ENCODE measurements at regions not wholly inside any gene's neighbourhood (a gene's known extent, or its start where the extent isn't known, plus 50 kb on each side); places are given as distances from the start of the nearest gene placed in this dataset.
"Not testable (repeated sequence)": the region's sequence is repeated elsewhere in the genome, so short reads cannot be mapped to it uniquely, and the experiment has no call there.

DNA sequence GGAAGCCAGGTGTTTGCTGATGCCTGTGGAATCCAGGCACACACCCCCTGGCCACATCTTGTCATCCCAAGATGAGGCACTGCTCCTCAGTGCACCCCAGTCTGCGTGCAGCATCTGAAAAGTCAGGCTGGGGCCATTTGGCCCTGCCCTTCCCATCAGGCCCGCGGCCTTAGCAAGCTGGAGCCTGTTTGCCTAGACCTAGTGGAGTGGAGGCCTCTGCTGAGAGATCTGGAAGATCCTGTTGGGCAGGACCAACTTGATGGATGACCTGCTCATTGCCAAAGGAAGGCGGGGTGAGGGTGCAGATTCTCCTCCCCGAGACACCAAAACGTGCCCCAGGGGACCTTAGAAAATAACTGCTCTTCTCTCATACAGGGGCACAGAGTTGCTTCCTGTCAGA lies 220.2 kb downstream of the SHQ1 start:
- no peak for DNase-seq (ENCODE audit: low read depth in 2 of 2)

DNA sequence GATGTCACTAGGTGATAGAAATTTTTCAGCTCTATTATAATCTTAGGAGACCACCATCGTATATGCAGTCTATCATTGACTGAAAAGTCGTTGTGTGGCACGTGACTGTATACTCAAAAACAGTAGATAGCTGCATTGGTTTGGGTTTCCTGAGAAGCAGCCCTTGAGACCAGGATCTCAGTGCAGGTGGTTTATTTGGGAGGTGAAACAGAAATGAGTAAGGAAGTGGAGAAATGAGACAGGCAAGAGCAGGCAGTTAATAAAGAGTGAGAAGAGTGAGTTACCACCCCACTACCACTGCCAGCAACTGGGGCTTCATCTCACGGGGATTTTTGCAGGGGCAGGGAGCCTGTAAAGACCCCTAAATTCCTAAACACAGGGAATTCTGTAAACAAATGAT lies 221.0 kb downstream of the SHQ1 start:
- DNase-seq (ENCODE audit: low read depth in 2 of 2) = no peak

DNA sequence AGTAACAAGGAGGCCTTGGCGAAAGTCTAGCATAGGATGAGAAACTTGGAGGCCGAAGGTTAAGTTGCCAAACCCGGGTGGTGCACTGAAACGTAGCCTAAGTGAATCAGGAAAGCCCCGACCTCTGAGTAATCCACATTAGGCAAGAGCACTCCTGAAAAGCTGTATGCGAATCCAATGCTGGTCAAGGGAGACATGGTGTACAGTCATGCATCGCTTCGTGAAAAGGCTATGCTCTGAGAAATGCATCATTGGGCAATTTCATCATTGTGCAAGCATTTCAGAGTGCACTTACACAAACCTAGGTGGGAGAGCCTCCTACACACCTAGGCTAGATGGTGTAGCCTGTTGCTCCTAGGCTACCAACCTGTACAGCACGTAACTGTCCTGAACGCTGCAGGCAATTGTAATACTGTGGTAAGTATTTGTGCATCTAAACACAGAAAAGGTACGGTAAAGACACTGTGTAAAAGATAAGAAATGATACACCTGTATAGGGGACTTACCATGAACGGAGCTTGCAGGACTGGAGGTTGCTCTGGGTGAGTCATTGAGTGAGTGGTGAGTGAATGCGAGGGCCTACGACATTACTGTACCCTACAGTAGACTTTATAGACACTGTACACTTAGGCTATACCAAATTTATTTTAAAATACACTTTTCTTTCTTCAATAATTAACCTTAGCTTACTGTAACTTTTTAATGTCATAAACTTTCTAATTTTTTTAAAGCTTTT lies 222.5 kb downstream of the SHQ1 start:
- no peak for DNase-seq (ENCODE audit: low read depth in 2 of 2)

DNA sequence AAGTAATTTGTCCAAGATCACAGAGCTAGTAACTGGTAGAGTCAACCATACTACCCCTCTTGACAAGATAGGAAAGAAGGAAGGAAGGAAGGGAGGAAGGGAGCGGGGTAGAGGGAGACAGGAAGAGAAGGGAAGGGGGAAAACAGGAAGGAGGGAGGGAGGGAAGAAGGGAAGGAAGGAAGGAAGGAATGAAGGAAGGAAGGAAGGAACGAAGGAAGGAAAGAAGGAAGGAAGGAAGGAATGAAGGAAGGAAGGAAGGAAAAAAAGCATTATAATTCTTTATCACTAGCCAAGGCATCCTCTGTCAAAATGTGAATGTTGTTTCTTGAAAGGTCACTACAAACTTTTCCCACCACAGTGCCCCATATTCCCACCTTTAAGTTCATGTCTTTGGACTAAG lies 223.6 kb downstream of the SHQ1 start:
- DNase-seq (ENCODE audit: low read depth in 2 of 2) = no peak

DNA sequence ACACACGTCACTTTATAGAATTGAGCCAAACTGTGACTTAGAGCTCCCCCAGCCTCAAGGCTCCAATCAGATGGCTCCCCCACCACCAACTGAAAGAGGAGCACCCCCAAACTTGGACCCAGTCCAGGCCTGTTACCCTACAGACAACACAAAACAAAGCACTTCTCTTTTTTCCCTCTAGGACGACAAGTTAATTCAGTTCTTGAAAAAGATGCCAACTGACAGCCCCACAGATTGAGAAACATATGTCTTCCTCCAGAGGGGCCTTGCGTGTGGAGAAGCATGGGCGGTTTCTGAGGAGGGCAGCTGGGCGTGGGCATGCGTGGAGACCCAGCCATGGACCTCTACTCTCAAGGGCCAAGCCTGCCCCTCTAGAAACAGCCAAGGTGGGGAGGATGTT lies 229.5 kb downstream of the SHQ1 start:
- DNase-seq (ENCODE audit: low read depth in 2 of 2) = no peak

DNA sequence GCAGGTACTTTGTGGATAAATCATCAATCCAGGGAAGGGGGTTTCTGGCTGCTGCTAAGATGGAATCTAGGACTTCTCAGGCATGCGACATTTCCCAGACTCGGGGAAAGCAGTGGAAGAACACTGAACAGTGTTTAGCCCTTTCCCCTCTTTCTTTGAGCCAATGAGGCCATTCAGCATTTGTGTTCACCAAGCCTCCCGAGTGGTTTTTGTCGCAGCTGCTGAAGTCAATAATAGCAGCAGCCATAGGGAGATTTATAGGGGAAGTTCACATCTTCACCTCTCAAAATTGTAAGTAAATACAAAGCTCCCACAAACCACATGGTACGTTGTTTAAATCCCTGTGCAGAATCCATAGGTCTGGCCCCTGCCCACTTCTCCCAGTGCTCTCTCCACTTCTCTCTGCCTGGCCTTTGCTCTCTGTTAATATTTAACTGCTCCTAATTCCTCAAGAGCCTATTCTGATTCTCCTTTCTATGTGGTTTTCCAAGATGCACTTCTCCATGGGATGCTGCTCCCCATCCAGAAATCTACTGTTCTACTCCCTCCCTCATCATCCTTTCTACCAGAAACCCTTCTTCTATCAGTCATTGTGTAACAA lies 230.7 kb downstream of the SHQ1 start:
- no peak for DNase-seq (ENCODE audit: low read depth in 2 of 2)

DNA sequence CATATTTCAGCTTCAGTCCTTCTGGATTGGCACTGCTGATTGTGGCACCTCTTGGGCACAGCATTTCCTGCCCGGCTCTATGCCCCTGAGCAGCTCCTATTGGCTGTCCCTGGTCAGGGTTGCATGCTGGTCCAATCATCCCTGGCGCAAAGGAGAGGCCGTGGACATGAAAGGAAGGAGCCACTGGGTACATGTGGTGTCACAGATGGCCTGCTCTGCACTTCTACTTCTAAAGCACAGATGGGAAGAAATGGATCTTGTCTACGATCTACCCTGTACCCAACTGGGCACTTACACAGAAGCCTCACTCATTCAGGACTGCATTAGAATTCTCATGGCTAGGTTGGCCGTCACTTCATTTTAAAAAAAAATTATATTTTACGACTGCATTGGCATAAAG lies 232.5 kb downstream of the SHQ1 start:
- no peak for DNase-seq (ENCODE audit: low read depth in 2 of 2)

DNA sequence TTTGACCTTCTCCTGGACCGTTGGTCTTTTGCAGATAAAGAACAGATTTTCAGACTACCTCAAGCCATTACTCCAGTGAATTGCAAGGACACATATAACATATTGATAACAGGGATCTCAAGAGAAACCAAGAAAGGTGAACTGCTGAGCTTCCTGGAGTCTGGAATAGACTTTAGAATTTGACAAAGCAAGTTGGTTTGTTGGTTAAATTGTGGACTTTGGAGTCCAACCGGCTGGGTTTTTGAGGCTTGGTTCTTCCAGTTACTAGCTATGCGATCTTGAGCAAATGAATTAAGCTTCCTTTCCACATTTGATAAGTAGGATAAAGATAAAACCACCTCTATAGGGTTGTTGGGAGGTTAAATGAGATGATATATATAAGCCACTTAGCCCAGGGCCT lies 233.1 kb downstream of the SHQ1 start:
- no peak for DNase-seq (ENCODE audit: low read depth in 2 of 2)

DNA sequence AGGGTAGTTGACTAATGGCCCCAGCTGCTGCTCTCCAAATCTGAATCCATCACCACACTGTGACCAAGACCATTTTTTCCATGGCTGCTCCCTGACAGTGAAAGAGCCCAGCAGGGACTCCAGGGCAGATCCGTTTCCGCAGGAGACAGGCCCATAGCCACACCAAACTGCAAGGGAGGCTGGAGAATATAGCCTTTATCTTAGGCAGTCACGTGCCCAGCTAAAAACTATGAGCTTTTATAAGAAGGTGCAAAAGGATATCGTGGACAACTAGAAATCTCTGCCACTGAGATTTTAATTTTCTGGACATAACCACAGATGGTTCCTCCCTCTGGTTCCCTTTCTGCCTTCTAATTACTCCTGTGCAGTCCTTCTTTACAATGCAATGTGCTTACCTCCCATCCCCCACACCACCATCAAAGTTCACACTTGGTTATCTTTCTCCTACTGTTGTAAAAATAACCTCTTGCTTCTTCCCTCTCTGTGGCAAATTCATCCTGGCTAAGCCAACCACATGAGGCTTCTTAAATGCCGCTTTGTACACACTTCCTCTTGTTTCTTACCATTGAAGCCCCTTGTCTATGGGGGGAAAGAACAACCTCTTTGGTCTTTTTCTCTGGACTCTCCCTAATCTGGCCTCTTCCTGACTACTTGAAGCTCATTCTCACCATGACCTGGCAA lies 233.7 kb downstream of the SHQ1 start:
- DNase-seq (ENCODE audit: low read depth in 2 of 2) = no peak

DNA sequence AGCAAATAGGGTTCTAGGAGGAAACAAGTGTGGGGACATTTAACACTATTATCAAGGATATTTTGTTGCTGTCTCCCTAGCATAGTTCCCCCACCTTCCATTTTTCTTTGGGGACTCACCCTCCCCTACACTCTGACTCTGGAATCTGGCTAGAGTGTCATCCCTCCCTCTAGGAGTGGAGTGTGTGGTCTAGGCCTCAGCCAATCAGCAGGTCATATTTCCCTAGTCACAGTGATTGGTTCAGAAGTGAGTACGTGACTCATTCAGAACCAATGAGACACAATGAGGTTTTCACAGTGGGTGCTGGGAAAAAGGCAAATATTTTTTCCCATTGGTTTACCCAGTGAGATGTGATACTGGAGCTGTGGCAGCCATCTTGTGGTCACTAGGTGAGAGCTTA lies 234.4 kb downstream of the SHQ1 start:
- no peak for DNase-seq (ENCODE audit: low read depth in 2 of 2)

DNA sequence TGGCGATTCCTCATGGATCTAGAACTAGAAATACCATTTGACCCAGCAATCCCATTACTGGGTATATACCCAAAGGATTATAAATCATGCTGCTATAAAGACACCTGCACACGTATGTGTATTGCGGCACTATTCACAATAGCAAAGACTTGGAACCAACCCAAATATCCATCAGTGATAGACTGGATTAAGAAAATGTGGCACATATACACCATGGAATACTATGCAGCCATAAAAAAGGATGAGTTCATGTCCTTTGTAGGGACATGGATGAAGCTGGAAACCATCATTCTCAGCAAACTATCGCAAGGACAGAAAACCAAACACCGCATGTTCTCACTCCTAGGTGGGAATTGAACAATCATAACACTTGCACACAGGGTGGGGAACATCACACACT lies 239.1 kb downstream of the SHQ1 start:
- DNase-seq (ENCODE audit: low read depth in 2 of 2) = not testable (repeated sequence)

DNA sequence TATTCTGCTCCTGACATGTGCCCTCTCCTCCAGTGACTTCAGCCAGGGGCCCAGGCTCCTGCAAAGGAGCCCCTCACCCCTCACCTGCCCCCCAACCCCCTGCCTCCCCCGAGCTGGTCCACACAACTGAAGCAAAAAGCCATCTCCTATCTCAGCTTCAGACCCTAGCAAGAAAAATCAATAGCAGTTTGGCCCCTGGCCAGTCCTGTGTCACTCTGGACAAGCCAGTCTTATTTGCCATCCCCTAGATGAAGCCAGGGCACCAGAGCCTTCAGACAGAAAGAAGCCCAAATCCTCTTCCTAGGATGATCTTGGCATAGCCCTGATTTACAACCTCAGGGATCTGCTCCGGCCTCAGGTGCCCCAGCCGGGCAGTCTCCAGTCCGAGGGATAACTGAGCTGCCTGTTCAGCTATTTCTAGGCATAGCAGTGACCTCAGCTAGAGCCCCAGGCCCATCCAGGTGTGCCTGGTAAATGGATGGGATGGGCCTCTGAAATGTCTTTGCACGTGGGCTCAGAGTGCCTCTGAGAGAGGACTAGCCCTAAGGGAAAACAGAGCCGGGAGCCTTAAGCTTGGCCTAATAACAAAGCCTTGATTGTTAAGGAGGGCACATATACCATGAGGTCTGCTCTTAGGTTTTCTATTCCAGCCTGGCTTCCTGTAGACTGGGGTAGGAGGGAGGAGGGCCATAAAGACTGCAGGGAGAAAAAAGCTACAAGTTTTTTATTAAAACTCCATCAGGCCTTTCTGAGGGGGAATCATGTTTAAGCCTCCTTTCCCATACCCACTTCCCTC lies 242.0 kb downstream of the SHQ1 start:
- DNase-seq (ENCODE audit: low read depth in 2 of 2) = no peak

DNA sequence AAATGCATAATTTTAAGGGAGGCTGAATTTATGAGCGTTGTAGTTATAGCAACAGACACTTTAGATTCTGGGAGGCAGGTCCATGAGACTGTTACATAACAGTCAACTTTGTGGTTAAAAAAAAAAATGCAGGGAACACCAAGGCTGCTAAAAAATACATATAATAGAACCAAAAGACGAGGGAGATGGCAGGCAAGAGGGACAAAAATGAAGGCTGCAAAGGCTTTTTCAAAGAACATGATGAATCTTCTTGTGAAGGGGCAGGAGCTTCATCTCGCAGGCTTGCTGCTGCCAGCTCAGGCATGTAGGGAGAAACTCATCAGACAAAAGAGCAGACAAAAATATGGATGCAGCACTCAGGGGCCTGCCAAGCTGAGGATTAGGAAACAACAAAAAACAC lies 243.9 kb downstream of the SHQ1 start:
- DNase-seq (ENCODE audit: low read depth in 2 of 2) = no peak

DNA sequence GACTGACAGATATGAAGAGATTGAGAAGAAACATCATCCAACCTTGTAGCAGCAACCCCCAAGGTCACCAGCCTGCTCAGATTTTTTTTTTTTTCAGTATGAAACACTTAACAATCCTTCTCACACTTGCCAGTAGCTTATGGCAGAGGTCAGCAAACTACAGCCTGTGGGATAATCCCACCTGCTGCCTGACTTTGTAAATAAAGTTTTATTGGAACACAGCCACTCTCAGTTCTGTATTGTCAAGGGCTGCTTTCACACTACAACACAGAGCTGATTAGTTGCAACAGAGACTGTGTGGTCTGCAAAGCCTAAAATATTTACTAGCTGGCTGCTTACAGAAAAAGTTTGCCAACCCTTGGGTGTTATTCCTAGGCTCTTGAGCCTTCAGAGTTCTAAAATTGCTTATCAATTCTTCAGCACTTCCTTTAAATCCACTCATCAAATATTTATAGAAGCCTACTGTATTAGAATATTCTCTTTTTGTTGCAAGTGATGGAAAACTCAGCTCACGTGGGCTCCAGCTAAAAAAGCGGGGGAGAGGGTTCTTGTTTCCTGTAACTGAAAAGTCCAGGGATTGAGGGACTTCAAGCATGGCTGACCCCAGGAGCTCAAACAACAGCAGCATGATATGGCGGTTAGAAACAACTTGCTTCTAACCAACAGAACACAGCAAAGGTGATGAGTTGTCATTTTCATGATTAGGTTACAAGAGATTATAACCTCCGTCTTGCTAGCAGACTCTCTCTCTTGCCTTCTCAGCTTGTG lies 246.1 kb downstream of the SHQ1 start:
- DNase-seq (ENCODE audit: low read depth in 2 of 2) = no peak

DNA sequence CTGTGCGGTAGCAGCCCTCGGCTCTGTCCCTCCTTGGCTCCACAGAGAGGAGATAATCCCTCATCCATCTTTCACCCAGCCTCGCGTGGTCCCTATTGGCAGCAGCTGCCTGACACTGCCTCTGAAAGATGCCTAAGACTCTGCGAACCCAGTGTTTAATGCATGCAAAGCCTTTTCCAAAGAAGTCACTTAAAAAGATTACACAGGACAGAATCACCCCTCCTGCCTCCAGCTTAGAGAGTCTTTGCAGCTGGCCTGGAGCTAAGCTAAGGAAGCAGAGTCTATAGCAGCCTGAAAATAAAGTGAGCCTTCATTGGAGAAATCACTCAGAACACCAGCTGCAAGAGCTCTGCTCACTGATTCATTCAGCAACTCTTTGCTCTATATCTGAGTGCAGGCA lies 247.2 kb downstream of the SHQ1 start:
- no peak for DNase-seq (ENCODE audit: low read depth in 2 of 2)

DNA sequence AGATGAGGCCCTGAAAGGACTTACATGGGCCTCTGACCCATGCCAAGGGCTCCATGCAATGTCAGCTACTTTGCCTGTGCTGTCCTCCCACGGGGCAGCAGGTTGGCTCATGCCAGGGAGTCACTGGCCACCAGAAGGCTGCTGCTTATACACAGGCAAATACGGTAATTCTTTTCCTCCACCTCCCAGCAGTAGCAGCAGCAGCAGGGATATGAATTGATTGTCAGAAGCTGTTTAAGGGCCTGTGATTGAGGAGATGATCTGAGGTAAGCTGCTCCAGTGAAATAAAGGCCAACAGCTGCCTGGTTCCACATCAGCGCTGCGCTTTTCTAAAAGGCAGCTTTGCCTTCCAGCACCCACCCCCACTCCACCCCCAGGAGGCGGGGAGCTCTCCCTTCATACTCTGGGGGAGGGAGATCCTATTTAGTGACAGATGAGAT lies 250.5 kb downstream of the SHQ1 start:
- no peak for DNase-seq (ENCODE audit: low read depth in 2 of 2)

DNA sequence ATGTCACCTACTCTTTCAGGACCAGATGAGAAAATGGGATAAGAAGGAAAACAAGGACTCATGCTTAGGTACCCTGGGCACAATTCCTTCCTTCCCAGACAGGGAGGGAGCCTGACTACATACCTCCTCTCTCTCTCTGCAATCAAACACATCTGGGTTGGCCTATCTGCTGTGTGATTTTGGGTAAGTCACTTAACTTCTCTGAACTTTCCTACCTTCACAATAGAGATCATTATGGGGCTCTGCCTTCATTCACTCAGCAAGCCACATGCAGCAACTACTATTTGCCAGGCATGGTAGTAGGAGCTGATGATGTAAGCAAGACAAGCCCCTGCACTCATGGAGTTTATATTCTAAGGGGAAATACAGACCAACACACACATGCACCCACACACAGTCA lies 251.2 kb downstream of the SHQ1 start:
- DNase-seq (ENCODE audit: low read depth in 2 of 2) = no peak

DNA sequence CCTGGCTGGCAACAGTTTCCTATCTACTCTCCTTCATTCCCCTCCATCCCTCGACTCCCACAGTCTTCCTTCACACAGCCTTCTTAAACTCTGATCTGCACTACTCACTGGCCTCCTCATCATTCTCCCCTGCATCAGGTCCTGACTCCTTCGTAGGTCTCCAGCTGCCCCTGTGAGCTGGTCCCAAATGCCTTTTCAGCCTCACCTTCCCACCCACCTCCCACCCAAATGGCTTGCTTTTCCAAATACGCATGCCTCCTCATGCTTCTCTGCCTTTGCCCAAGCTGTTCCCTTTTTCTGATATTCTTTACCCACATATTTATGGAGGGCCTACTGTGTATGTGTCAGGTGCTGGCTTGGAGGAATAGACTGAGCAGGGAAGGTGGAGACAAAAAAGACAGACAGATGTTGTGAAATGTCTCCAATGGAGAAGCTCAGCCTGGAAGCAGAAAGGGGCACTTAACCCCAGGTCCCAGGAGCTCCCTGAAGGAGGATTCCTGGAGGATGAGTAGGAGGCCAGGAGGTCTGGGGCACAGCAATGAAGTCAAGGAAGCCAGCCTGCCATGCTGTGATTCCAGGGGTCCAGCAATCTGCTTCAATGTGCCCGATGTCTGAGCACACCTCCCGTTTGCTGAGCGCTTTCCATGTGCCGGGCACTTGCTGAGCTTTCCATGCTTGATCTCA lies 252.2 kb downstream of the SHQ1 start:
- DNase-seq (ENCODE audit: low read depth in 2 of 2) = no peak

DNA sequence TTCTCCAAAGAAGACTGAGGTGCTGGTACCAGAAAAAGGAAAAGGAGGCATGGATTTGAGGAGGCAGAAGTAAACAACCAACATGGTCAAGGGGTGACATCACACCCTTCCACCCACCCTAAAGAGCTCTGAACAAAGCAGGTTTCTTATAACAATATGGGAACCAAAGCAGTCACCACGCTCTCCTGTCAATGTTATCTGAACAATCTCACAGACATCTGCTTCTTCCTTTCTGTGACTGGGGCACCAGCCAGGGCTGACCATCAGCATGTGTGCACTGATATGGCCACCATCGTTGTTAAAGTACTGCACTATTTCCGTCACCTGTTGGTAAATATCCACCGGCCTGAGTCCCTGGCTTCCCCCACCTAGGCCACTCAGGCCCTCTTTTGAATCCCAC lies 252.9 kb downstream of the SHQ1 start:
- DNase-seq (ENCODE audit: low read depth in 2 of 2) = no peak

DNA sequence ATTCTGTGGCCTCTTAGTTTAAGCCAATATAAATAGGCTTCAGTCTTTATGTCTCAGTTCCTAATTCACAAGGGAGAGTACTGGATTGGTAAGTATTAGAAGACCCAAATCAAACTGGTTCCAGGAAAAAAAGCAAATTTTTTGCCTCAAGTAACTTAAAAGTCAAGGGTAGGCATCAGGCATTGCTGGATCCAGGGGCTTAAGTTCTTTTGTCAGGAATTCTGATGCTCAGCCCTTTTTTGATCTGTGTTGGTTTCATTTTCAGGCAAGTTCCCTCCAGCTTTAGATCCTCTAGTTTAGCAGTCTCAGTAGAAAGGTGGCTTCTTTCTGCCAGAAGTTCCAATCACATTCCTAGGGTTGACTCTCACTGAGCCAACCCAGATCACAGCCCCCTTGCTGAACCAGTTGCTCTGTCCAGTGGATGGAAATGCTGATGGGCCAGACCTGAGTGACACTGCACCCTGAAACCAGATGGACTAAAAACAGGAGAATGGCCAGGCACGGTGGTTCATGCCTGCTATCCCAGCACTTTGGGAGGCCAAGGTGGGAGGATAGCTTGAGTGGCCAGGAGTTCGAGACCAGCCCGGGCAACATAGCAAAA lies 253.5 kb downstream of the SHQ1 start:
- no peak for DNase-seq (ENCODE audit: low read depth in 2 of 2)
